ENCODE measurements at regions not wholly inside any gene's neighbourhood (a gene's known extent, or its start where the extent isn't known, plus 50 kb on each side); places are given as distances from the start of the nearest gene placed in this dataset.

- intact Hi-C loops (cut with micrococcal nuclease) (no loop called here), dilution Hi-C loops (cut with HindIII; ENCODE audit: low sequenced_read_pairs, unreplicated experiment) (no loop called here), in situ Hi-C loops (cut with MboI; ENCODE audit: low sequenced_read_pairs) (no loop called here)
- H4K5ac ChIP-seq (ENCODE audit: low read depth, low read length), result no peak overlapping the region
- CTCF ChIA-PET, result no interaction called here
- POLR2A ChIA-PET (ENCODE audit: unreplicated experiment), result no interaction called here
- no peak overlapping the region for H2BK120ac ChIP-seq (ENCODE audit: low read depth, low read length)
- H2AK9ac ChIP-seq (replicated peaks; ENCODE audit: low read depth, low read length, poor library complexity), result no peak overlapping the region
- no TSS peak for BruUV-seq (replicated peaks)
- no peak overlapping the region for H3K14ac ChIP-seq (replicated peaks; ENCODE audit: low read depth, low read length)
- DNase-seq, result no peak
- no peaks in the 10 kb centered on the region for H3K79me1 ChIP-seq (ENCODE audit: low read depth in 1 of 2, low read length in 2 of 2)
- H3K27ac ChIP-seq (ENCODE audit: insufficient read depth, low read length), result no peak overlapping the region
- no peak overlapping the region for H3K18ac ChIP-seq (ENCODE audit: low read depth, low read length)
- no peak for TF ChIP-seq BHLHE40 (IDR thresholded peaks at IDR 0.05; ENCODE audit: low read depth, low read length)
- no peak for TF ChIP-seq ELK1 (IDR thresholded peaks at IDR 0.05; ENCODE audit: borderline replicate concordance, low read depth, low read length)
- TF ChIP-seq CEBPB (IDR thresholded peaks at IDR 0.05; ENCODE audit: low read depth, low read length), result no peak
- TF ChIP-seq CTCF (conservative IDR thresholded peaks at IDR 0.05; ENCODE audit: low read depth, low read length), result no peak
- TF ChIP-seq CHD1 (IDR thresholded peaks at IDR 0.05; ENCODE audit: low read depth, low read length), result no peak
- TF ChIP-seq MAZ (IDR thresholded peaks at IDR 0.05; ENCODE audit: borderline replicate concordance, low read depth, low read length), result no peak
- no peak for TF ChIP-seq RAD21 (IDR thresholded peaks at IDR 0.05; ENCODE audit: low read length)
- TF ChIP-seq POLR2A (IDR thresholded peaks at IDR 0.05; ENCODE audit: low read depth, low read length), result no peak
- TF ChIP-seq USF2 (IDR thresholded peaks at IDR 0.05; ENCODE audit: low read depth, low read length), result no peak
- no peaks in the 10 kb centered on the region; the same call in 1 of the 2 replicates for H3K27me3 ChIP-seq (ENCODE audit: control insufficient read depth, insufficient read depth, low read length)
- H3K36me3 ChIP-seq (ENCODE audit: control insufficient read depth, insufficient read depth, low read length), result no peaks in the 10 kb centered on the region
- H3K4me1 ChIP-seq (ENCODE audit: control insufficient read depth, insufficient read depth, low read length), result no peaks in the 10 kb centered on the region
- H3K4me3 ChIP-seq (ENCODE audit: insufficient read depth, low read depth, low read length), result no peak overlapping the region
- no peak overlapping the region for H2AK5ac ChIP-seq (ENCODE audit: low read depth, low read length)
- H3K9me3 ChIP-seq (ENCODE audit: control insufficient read depth, insufficient read depth, low read length), result peaks cover 6% of the 10 kb centered on the region
- no peak overlapping the region for H3K23ac ChIP-seq (ENCODE audit: low read depth, low read length)
- no peak overlapping the region for H2BK5ac ChIP-seq (ENCODE audit: low read depth, low read length, poor library complexity, severe bottlenecking)
- no peak overlapping the region for H4K91ac ChIP-seq (ENCODE audit: insufficient read depth, low read depth, low read length)
- H3K56ac ChIP-seq (ENCODE audit: extremely low read depth, insufficient read depth, low read length), result no peak overlapping the region
- 40% methylated on average over 1 of the region's 4 CpGs; no CpG with 5 or more reads in 1 of the 2 experiments for WGBS, 2 experiments (ENCODE audit: extremely low coverage in 2 of 2, insufficient read length in 1 of 2)
- no peak overlapping the region for H3K4me2 ChIP-seq (ENCODE audit: low read depth, low read length)
- no peak overlapping the region for H2BK15ac ChIP-seq (ENCODE audit: low read depth, low read length)
- H4K20me1 ChIP-seq (ENCODE audit: insufficient read depth, low read length), result no peaks in the 10 kb centered on the region
- ATAC-seq (ENCODE audit: low read depth), result no peak
- no peak overlapping the region for H3K4ac ChIP-seq (ENCODE audit: low read depth, low read length)
- H3K9me1 ChIP-seq (ENCODE audit: insufficient read depth, low read length), result no peaks in the 10 kb centered on the region
- no peak overlapping the region for H2AFZ ChIP-seq (replicated peaks; ENCODE audit: low read length, poor library complexity)
- H4K8ac ChIP-seq (ENCODE audit: low read depth in 2 of 2, low read length in 2 of 2), result no peak overlapping the region
- no peak overlapping the region for H2BK20ac ChIP-seq (ENCODE audit: low read depth, low read length)
- no peak overlapping the region for H3K9ac ChIP-seq (ENCODE audit: low read depth, low read length)
Observed at GRCh38 chr14:31913370-31913769, 163.7 kb upstream of the ARHGAP5 start.
